Osteoblast (primary cell): ENCODE measurements at regions not wholly inside any gene's neighbourhood (a gene's known extent, or its start where the extent isn't known, plus 50 kb on each side); places are given as distances from the start of the nearest gene placed in this dataset.
"Not testable (repeated sequence)": the region's sequence is repeated elsewhere in the genome, so short reads cannot be mapped to it uniquely, and the experiment has no call there.

Source experiments
- DNase-seq: peaks from one replicate; pipeline ENCODE4 v3.0.0; 2011; ENCODE audit warnings: low spot score, mixed read lengths; ENCODE audit not compliant: insufficient read length; ENCODE audit errors: missing footprints
- H2AFZ ChIP-seq: 2 replicates; pipeline ENCODE4 v1.6.0; 2011; ENCODE audit warnings: mild to moderate bottlenecking, low read length
- H3K27ac ChIP-seq: 2 replicates; pipeline ENCODE4 v1.5.1; 2011; ENCODE audit warnings: mild to moderate bottlenecking, low read depth, low read length, moderate library complexity
- H3K27me3 ChIP-seq: 2 replicates; pipeline ENCODE4 v1.6.0; 2012; ENCODE audit warnings: mild to moderate bottlenecking, control low read depth, inconsistent platforms, low read length, moderate library complexity; ENCODE audit not compliant: insufficient read depth
- H3K36me3 ChIP-seq: 2 replicates; pipeline ENCODE4 v1.5.1; 2011; ENCODE audit warnings: mild to moderate bottlenecking, low read length, control low read depth, moderate library complexity; ENCODE audit not compliant: insufficient read depth
- H3K4me1 ChIP-seq: 2 replicates; pipeline ENCODE4 v1.5.1; 2011; ENCODE audit warnings: mild to moderate bottlenecking, low read length, control low read depth, moderate library complexity; ENCODE audit not compliant: insufficient read depth
- H3K4me2 ChIP-seq: 2 replicates; pipeline ENCODE4 v1.6.0; 2011; ENCODE audit warnings: mild to moderate bottlenecking, low read length; ENCODE audit not compliant: insufficient read depth
- H3K4me3 ChIP-seq: fragments of 200-600 bp; sonication (generic); 3 replicates; pipeline ENCODE4 v1.5.1; 2012; ENCODE audit warnings: mild to moderate bottlenecking, low read length, inconsistent platforms; ENCODE audit not compliant: insufficient read depth
- H3K79me2 ChIP-seq: 2 replicates; pipeline ENCODE4 v1.6.0; 2012; ENCODE audit warnings: mild to moderate bottlenecking, low read length, control low read depth, inconsistent platforms; ENCODE audit not compliant: insufficient read depth
- H3K9me3 ChIP-seq: 2 replicates; pipeline ENCODE4 v1.5.1; 2011; ENCODE audit warnings: low read depth, low read length, control low read depth
- H4K20me1 ChIP-seq: 2 replicates; pipeline ENCODE4 v1.6.0; 2012; ENCODE audit warnings: mild to moderate bottlenecking, low read length, control low read depth; ENCODE audit not compliant: insufficient read depth
- TF ChIP-seq, protein P1 (sequence below): IDR thresholded peaks from 2 replicates; pipeline ENCODE4 v1.5.1; 2011; ENCODE audit warnings: mild to moderate bottlenecking, low read depth, low read length, moderate library complexity; ENCODE audit errors: extremely low read depth

DNA sequence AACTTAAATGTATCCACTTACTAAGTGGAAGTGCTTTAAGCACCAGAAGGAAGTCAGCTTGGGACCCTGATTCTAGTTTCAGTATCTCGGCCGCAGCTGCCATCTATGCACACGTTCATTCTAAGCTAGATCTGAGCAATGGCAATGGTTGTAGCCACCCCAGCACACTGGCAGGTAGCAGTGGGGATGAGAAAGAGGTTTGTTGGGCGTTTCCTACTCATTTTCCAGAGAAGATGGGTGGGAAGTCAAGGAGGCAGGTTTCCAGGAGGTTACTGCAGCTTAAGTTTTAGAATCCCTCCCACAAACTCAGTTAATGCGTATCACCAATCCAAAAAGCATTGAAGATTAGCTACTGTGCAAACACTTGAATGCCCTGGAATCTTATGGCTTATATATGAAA is 114.2 kb upstream of the TSC22D1 start:
- Histone ChIP-seq H3K79me2 (no peaks in the 10 kb centered on the region), H3K4me3 (no peak overlapping the region), H2AFZ (no peak overlapping the region), H3K4me2 (no peak overlapping the region), H3K4me1 (peaks cover 4% of the 10 kb centered on the region), H3K9me3 (no peaks in the 10 kb centered on the region), H3K27me3 (no peaks in the 10 kb centered on the region), H4K20me1 (no peaks in the 10 kb centered on the region), H3K36me3 (no peaks in the 10 kb centered on the region), H3K27ac (no peak overlapping the region)
- TF ChIP-seq, protein P1, sequence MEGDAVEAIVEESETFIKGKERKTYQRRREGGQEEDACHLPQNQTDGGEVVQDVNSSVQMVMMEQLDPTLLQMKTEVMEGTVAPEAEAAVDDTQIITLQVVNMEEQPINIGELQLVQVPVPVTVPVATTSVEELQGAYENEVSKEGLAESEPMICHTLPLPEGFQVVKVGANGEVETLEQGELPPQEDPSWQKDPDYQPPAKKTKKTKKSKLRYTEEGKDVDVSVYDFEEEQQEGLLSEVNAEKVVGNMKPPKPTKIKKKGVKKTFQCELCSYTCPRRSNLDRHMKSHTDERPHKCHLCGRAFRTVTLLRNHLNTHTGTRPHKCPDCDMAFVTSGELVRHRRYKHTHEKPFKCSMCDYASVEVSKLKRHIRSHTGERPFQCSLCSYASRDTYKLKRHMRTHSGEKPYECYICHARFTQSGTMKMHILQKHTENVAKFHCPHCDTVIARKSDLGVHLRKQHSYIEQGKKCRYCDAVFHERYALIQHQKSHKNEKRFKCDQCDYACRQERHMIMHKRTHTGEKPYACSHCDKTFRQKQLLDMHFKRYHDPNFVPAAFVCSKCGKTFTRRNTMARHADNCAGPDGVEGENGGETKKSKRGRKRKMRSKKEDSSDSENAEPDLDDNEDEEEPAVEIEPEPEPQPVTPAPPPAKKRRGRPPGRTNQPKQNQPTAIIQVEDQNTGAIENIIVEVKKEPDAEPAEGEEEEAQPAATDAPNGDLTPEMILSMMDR: no peak
- no peak for DNase-seq

DNA sequence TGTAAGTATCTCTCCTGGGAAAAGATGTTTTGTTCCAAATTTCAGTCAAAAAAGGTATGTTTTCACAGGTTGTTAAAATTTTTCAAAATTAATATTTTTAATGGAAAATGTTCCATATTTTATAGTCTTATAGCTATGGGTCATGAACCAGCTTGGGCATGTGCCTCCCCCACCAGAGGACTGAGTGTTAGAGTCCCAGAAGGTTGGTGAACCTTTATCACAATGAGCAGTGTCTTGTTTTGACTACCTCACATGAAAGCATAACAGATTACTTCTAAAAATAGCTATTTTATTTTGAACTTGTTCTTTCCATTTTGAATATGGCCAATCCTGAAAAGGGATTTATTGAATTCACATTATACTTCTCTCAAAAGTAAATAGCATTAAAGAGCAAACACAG is 112.5 kb upstream of the TSC22D1 start:
- Histone ChIP-seq H3K9me3 (no peaks in the 10 kb centered on the region), H2AFZ (no peak overlapping the region), H3K79me2 (no peaks in the 10 kb centered on the region), H3K4me3 (no peak overlapping the region), H3K4me1 (peaks cover 4% of the 10 kb centered on the region), H3K27ac (no peak overlapping the region), H3K36me3 (no peaks in the 10 kb centered on the region), H3K27me3 (no peaks in the 10 kb centered on the region), H4K20me1 (no peaks in the 10 kb centered on the region), H3K4me2 (no peak overlapping the region)
- DNase-seq: no peak
- TF ChIP-seq, protein P1: no peak

DNA sequence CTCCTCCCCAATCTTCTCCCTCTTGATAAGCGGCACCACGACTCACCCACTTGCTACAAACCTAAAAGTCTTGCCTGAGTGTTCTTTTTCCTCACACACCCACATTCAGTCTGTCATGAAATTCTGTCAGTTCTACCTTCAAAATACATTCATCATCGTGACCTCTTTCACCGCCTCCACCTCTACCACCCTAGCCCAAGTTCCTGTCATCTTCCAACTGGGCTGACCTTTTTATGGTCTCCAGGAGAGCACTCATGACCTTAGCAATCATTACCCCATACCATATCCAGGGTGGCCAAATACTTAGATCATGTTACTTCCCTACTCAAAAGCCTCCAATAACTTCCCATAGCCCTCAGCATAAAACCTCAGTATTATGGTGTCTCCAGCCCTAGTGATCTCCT is 110.4 kb upstream of the TSC22D1 start:
- no peak overlapping the region for H3K27ac ChIP-seq
- no peaks in the 10 kb centered on the region for H3K79me2 ChIP-seq
- H3K4me3 ChIP-seq: no peak overlapping the region
- H3K4me1 ChIP-seq: peaks cover 4% of the 10 kb centered on the region
- H3K4me2 ChIP-seq: no peak overlapping the region
- DNase-seq: no peak
- TF ChIP-seq, protein P1: no peak
- no peaks in the 10 kb centered on the region for H3K9me3 ChIP-seq
- H4K20me1 ChIP-seq: no peaks in the 10 kb centered on the region
- no peaks in the 10 kb centered on the region for H3K27me3 ChIP-seq
- no peaks in the 10 kb centered on the region for H3K36me3 ChIP-seq
- no peak overlapping the region for H2AFZ ChIP-seq

DNA sequence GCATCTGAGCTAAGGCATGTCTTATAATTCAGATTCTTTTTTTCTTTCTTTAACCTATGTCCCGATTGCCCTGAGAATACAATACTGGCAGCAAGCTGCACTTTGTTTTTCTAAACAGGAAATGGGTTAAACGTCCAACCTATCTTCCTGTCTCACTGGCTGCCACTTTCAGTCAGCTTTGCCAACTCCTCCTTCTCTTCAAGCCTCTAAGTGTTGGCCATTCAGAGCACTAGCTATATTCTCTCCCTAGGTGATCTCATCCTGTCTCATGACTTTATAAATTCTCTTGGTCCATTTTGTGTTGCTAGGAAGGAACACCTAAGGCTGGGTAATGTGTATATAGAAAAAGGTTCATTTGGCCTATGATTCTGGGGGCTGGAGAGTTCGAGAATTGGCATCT is 109.5 kb upstream of the TSC22D1 start:
- no peaks in the 10 kb centered on the region for H3K36me3 ChIP-seq
- no peaks in the 10 kb centered on the region for H3K27me3 ChIP-seq
- H2AFZ ChIP-seq: no peak overlapping the region
- no peak overlapping the region for H3K4me2 ChIP-seq
- H3K27ac ChIP-seq: no peak overlapping the region
- H3K9me3 ChIP-seq: no peaks in the 10 kb centered on the region
- H3K79me2 ChIP-seq: no peaks in the 10 kb centered on the region
- TF ChIP-seq, protein P1: no peak
- peaks cover 9% of the 10 kb centered on the region for H3K4me1 ChIP-seq
- DNase-seq: peak; percentile 82
- no peak overlapping the region for H3K4me3 ChIP-seq
- no peaks in the 10 kb centered on the region for H4K20me1 ChIP-seq

DNA sequence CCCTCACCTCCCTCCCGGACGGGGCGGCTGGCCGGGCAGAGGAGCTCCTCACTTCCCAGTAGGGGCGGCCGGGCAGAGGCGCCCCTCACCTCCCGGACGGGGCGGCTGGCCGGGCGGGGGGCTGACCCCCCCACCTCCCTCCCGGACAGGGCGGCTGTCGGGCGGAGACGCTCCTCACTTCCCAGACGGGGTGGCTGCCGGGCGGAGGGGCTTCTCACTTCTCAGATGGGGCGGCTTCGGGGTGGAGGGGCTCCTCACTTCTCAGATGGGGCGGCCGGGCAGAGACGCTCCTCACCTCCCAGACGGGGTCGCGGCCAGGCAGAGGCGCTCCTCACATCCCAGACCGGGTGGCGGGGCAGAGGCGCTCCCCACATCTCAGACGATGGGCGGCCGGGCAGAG is 106.3 kb upstream of the TSC22D1 start:
- H3K27me3 ChIP-seq, H3K79me2 ChIP-seq, DNase-seq, H3K4me2 ChIP-seq, H3K27ac ChIP-seq, H3K4me1 ChIP-seq, H3K36me3 ChIP-seq, H3K9me3 ChIP-seq, H2AFZ ChIP-seq, H4K20me1 ChIP-seq, H3K4me3 ChIP-seq: not testable (repeated sequence)
